ENCODE measurements at regions not wholly inside any gene's neighbourhood (a gene's known extent, or its start where the extent isn't known, plus 50 kb on each side); places are given as distances from the start of the nearest gene placed in this dataset.

- no peak for DNase-seq (ENCODE audit: low read depth)
- H3K4me3 ChIP-seq (ENCODE audit: low read depth, low read length), result no peak overlapping the region
- TF ChIP-seq CTCF (IDR thresholded peaks at IDR 0.05; ENCODE audit: insufficient read depth, low read depth, low read length), result no peak
Measured at GRCh38 chr6:114559419-114559818, 216.6 kb upstream of the HS3ST5 start.

- TF ChIP-seq CTCF (IDR thresholded peaks at IDR 0.05; ENCODE audit: insufficient read depth, low read depth, low read length), result no peak
- DNase-seq (ENCODE audit: low read depth), result no peak
Measured at GRCh38 chr6:114558153-114558552, 215.3 kb upstream of the HS3ST5 start.

GRCh38 chr6:114556846-114557488 lies 214.1 kb upstream of the HS3ST5 start:
- no peak for TF ChIP-seq CTCF (IDR thresholded peaks at IDR 0.05; ENCODE audit: insufficient read depth, low read depth, low read length)
- H3K4me3 ChIP-seq (ENCODE audit: low read depth, low read length), result no peak overlapping the region
- no peak for DNase-seq (ENCODE audit: low read depth)

More at GRCh38 chr6:114558153-114558552, 215.3 kb upstream of the HS3ST5 start:
- no peak overlapping the region for H3K4me3 ChIP-seq (ENCODE audit: low read depth, low read length)

- H3K4me3 ChIP-seq (ENCODE audit: low read depth, low read length), result no peak overlapping the region
- no peak for DNase-seq (ENCODE audit: low read depth)
- TF ChIP-seq CTCF (IDR thresholded peaks at IDR 0.05; ENCODE audit: insufficient read depth, low read depth, low read length), result no peak
Measured at GRCh38 chr6:114550316-114550715, 207.5 kb upstream of the HS3ST5 start.

GRCh38 chr6:114543696-114544095 lies 200.9 kb upstream of the HS3ST5 start:
- H3K4me3 ChIP-seq (ENCODE audit: low read depth, low read length), result no peak overlapping the region
- no peak for DNase-seq (ENCODE audit: low read depth)
- TF ChIP-seq CTCF (IDR thresholded peaks at IDR 0.05; ENCODE audit: insufficient read depth, low read depth, low read length), result no peak

- no peak for TF ChIP-seq CTCF (IDR thresholded peaks at IDR 0.05; ENCODE audit: insufficient read depth, low read depth, low read length)
Measured at GRCh38 chr6:114541794-114542193, 199.0 kb upstream of the HS3ST5 start.

GRCh38 chr6:114537977-114538376 lies 195.2 kb upstream of the HS3ST5 start:
- no peak overlapping the region for H3K4me3 ChIP-seq (ENCODE audit: low read depth, low read length)
- TF ChIP-seq CTCF (IDR thresholded peaks at IDR 0.05; ENCODE audit: insufficient read depth, low read depth, low read length), result no peak
- no peak for DNase-seq (ENCODE audit: low read depth)

More at GRCh38 chr6:114541794-114542193, 199.0 kb upstream of the HS3ST5 start:
- no peak for DNase-seq (ENCODE audit: low read depth)
- no peak overlapping the region for H3K4me3 ChIP-seq (ENCODE audit: low read depth, low read length)

Data from fibroblast of villous mesenchyme (primary cell).